ENCODE measurements at regions not wholly inside any gene's neighbourhood (a gene's known extent, or its start where the extent isn't known, plus 50 kb on each side); places are given as distances from the start of the nearest gene placed in this dataset.
"Not testable (repeated sequence)": the region's sequence is repeated elsewhere in the genome, so short reads cannot be mapped to it uniquely, and the experiment has no call there.

GRCh38 chr2:195316486-195316885 is 340.5 kb upstream of the SLC39A10 start:
- no peak for DNase-seq (ENCODE audit: low spot score)

- DNase-seq (ENCODE audit: low spot score), result no peak
Measured at GRCh38 chr2:195313962-195314361, 343.1 kb upstream of the SLC39A10 start.

GRCh38 chr2:195312662-195313061 is 344.4 kb upstream of the SLC39A10 start:
- DNase-seq (ENCODE audit: low spot score), result no peak

GRCh38 chr2:195308163-195308562 is 348.9 kb upstream of the SLC39A10 start:
- DNase-seq (ENCODE audit: low spot score), result no peak

- no peak for DNase-seq (ENCODE audit: low spot score)
Measured at GRCh38 chr2:195307751-195308150, 349.3 kb upstream of the SLC39A10 start.

- peak; percentile 44 for DNase-seq (ENCODE audit: low spot score)
Measured at GRCh38 chr2:195304310-195304709, 352.7 kb upstream of the SLC39A10 start.

- DNase-seq (ENCODE audit: low spot score), result no peak
Measured at GRCh38 chr2:195300631-195301030, 356.4 kb upstream of the SLC39A10 start.

GRCh38 chr2:195299600-195299999 is 357.4 kb upstream of the SLC39A10 start:
- DNase-seq (ENCODE audit: low spot score), result no peak

GRCh38 chr2:195296490-195296889 is 360.5 kb upstream of the SLC39A10 start:
- DNase-seq (ENCODE audit: low spot score), result no peak

GRCh38 chr2:195289081-195289480 is 367.9 kb upstream of the SLC39A10 start:
- DNase-seq (ENCODE audit: low spot score), result no peak

- DNase-seq (ENCODE audit: low spot score), result no peak
Measured at GRCh38 chr2:195279840-195280427, 377.1 kb upstream of the SLC39A10 start.

- DNase-seq (ENCODE audit: low spot score), result no peak
Measured at GRCh38 chr2:195270466-195271039, 386.5 kb upstream of the SLC39A10 start.

GRCh38 chr2:195269220-195269619 is 387.8 kb upstream of the SLC39A10 start:
- no peak for DNase-seq (ENCODE audit: low spot score)

- DNase-seq (ENCODE audit: low spot score), result no peak
Measured at GRCh38 chr2:195257979-195258378, 399.0 kb upstream of the SLC39A10 start.

GRCh38 chr2:195252018-195252417 is 405.0 kb upstream of the SLC39A10 start:
- no peak for DNase-seq (ENCODE audit: low spot score)

GRCh38 chr2:195251214-195251613 is 405.8 kb upstream of the SLC39A10 start:
- DNase-seq (ENCODE audit: low spot score), result no peak

GRCh38 chr2:195238826-195239225 is 418.2 kb upstream of the SLC39A10 start:
- no peak for DNase-seq (ENCODE audit: low spot score)

GRCh38 chr2:195238379-195238778 is 418.6 kb upstream of the SLC39A10 start:
- DNase-seq (ENCODE audit: low spot score), result no peak

- DNase-seq (ENCODE audit: low spot score), result not testable (repeated sequence)
Measured at GRCh38 chr2:195228547-195228946, 428.5 kb upstream of the SLC39A10 start.

GRCh38 chr2:195214072-195214471 is 443.0 kb upstream of the SLC39A10 start:
- no peak for DNase-seq (ENCODE audit: low spot score)

- DNase-seq (ENCODE audit: low spot score), result no peak
Measured at GRCh38 chr2:195212586-195212985, 444.4 kb upstream of the SLC39A10 start.

GRCh38 chr2:195202163-195202845 is 454.7 kb upstream of the SLC39A10 start:
- no peak for DNase-seq (ENCODE audit: low spot score)

- no peak for DNase-seq (ENCODE audit: low spot score)
Measured at GRCh38 chr2:195199864-195200263, 457.2 kb upstream of the SLC39A10 start.
